Panc1 (cell line): ENCODE measurements at regions not wholly inside any gene's neighbourhood (a gene's known extent, or its start where the extent isn't known, plus 50 kb on each side); places are given as distances from the start of the nearest gene placed in this dataset.

Experiments
- CTCF ChIP-seq: fragments of 450-650 bp; IDR thresholded peaks from 2 replicates; pipeline ENCODE4 v1.5.1; 2017; ENCODE audit warnings: mild to moderate bottlenecking
- POLR2AphosphoS5 ChIP-seq: IDR thresholded peaks from 2 replicates; pipeline ENCODE4 v1.6.1; 2012; ENCODE audit warnings: mild to moderate bottlenecking, low read depth, low read length, moderate library complexity
- SIN3A ChIP-seq: IDR thresholded peaks from 2 replicates; pipeline ENCODE4 v1.6.1; 2012; ENCODE audit warnings: low read depth, mild to moderate bottlenecking, low read length, moderate library complexity, borderline replicate concordance; ENCODE audit not compliant: insufficient read depth

GRCh38 chr4:186855111-186855510 is 131.5 kb upstream of the FAT1 start:
- TF ChIP-seq POLR2AphosphoS5 (no peak), CTCF (no peak), SIN3A (no peak)
